VCaP (cell line): ENCODE measurements at regions not wholly inside any gene's neighbourhood (a gene's known extent, or its start where the extent isn't known, plus 50 kb on each side); places are given as distances from the start of the nearest gene placed in this dataset.
"Not testable (repeated sequence)": the region's sequence is repeated elsewhere in the genome, so short reads cannot be mapped to it uniquely, and the experiment has no call there.

Experiments used
- H3K27ac ChIP-seq: fragments of 450-650 bp; 2 replicates; pipeline ENCODE4 v1.5.1; 2017
- CTCF ChIP-seq: fragments of 450-650 bp; conservative IDR thresholded peaks from 2 replicates; pipeline ENCODE4 v1.5.1; 2017; ENCODE audit warnings: mild to moderate bottlenecking, moderate library complexity

GRCh38 chr17:64783031-64783461, 120.9 kb upstream of the SMURF2 start:
- TF ChIP-seq CTCF = no peak
- no peak overlapping the region for H3K27ac ChIP-seq

GRCh38 chr17:64781810-64782555, 119.9 kb upstream of the SMURF2 start:
- H3K27ac ChIP-seq = peak overlapping the region; percentile 63
- TF ChIP-seq CTCF = no peak

GRCh38 chr17:64781014-64781756, 119.1 kb upstream of the SMURF2 start:
- no peak for TF ChIP-seq CTCF
- H3K27ac ChIP-seq = peak overlapping the region; percentile 63

GRCh38 chr17:64780096-64781013, 118.2 kb upstream of the SMURF2 start:
- no peak for TF ChIP-seq CTCF
- peak overlapping the region; percentile 63 for H3K27ac ChIP-seq

- peak overlapping the region; percentile 63 for H3K27ac ChIP-seq
- TF ChIP-seq CTCF = no peak
These were observed 117.4 kb upstream of the SMURF2 start for GRCh38 chr17:64779376-64780095.

- H3K27ac ChIP-seq = not testable (repeated sequence)
These were observed 116.9 kb upstream of the SMURF2 start for GRCh38 chr17:64779098-64779375.

- H3K27ac ChIP-seq = no peak overlapping the region
These were observed 116.4 kb upstream of the SMURF2 start for GRCh38 chr17:64778240-64779097.

More at GRCh38 chr17:64778240-64779097, 116.4 kb upstream of the SMURF2 start:
- no peak for TF ChIP-seq CTCF
